ENCODE measurements at regions not wholly inside any gene's neighbourhood (a gene's known extent, or its start where the extent isn't known, plus 50 kb on each side); places are given as distances from the start of the nearest gene placed in this dataset.

DNA sequence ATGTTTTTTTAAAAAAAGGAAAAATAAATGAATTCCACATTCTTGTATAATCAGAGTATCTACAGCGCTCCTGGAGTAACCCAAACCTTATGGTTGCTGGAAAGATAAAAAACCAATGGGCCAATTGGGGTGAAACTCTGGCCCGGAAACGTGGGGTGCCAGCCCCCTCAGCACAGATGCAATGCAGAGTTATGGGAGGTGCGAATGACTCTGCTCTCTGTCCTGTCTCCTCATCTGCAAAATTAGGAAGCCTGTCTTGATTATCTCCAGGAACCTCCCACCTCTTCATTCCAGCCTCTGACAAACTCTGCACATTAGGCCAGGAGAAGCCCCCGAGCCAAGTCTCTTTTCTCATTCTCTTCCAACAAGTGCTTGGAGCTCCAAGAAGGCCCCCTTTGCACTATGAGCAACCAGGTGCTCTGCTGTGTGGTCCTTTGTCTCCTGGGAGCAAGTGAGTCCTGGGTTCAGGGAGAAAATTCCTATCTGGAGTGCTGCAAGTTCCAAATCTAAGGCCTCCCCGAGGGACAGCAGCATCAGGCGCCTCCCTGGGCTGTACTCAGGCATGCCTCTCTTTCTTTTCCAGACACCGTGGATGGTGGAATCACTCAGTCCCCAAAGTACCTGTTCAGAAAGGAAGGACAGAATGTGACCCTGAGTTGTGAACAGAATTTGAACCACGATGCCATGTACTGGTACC, 130.5 kb upstream of the PRSS1 start:
- Histone ChIP-seq H3K9ac (ENCODE audit: low read depth, low read length, poor library complexity, severe bottlenecking) (no peak overlapping the region), H3K4me3 (ENCODE audit: low read length, poor library complexity, severe bottlenecking) (no peak overlapping the region), H3K79me2 (ENCODE audit: insufficient read depth, low read length) (no peaks in the 10 kb centered on the region), H3F3A (ENCODE audit: low read depth) (no peaks in the 10 kb centered on the region), H3K36me3 (ENCODE audit: insufficient read depth, low read length) (no peaks in the 10 kb centered on the region), H3K27me3 (ENCODE audit: insufficient read depth, low read length, poor library complexity, severe bottlenecking) (no peaks in the 10 kb centered on the region), H3K4me2 (ENCODE audit: low read depth, low read length, poor library complexity, severe bottlenecking) (no peak overlapping the region), H4K20me1 (ENCODE audit: insufficient read depth, low read length, poor library complexity, severe bottlenecking) (no peaks in the 10 kb centered on the region), H3K9me3 (ENCODE audit: insufficient read depth, low read depth, low read length) (no peaks in the 10 kb centered on the region), H3K9me2 (replicated peaks; ENCODE audit: low read depth, low read length) (no peaks in the 10 kb centered on the region), H3K4me1 (ENCODE audit: insufficient read depth, low read length, poor library complexity, severe bottlenecking) (peaks cover 40% of the 10 kb centered on the region), H2AFZ (ENCODE audit: low read length) (no peak overlapping the region)
- TF ChIP-seq, protein P1, sequence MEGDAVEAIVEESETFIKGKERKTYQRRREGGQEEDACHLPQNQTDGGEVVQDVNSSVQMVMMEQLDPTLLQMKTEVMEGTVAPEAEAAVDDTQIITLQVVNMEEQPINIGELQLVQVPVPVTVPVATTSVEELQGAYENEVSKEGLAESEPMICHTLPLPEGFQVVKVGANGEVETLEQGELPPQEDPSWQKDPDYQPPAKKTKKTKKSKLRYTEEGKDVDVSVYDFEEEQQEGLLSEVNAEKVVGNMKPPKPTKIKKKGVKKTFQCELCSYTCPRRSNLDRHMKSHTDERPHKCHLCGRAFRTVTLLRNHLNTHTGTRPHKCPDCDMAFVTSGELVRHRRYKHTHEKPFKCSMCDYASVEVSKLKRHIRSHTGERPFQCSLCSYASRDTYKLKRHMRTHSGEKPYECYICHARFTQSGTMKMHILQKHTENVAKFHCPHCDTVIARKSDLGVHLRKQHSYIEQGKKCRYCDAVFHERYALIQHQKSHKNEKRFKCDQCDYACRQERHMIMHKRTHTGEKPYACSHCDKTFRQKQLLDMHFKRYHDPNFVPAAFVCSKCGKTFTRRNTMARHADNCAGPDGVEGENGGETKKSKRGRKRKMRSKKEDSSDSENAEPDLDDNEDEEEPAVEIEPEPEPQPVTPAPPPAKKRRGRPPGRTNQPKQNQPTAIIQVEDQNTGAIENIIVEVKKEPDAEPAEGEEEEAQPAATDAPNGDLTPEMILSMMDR (conservative IDR thresholded peaks at IDR 0.05; ENCODE audit: low read length) = no peak
- TF ChIP-seq EZH2phosphoT487 (IDR thresholded peaks at IDR 0.05; ENCODE audit: borderline replicate concordance) = no peak

DNA sequence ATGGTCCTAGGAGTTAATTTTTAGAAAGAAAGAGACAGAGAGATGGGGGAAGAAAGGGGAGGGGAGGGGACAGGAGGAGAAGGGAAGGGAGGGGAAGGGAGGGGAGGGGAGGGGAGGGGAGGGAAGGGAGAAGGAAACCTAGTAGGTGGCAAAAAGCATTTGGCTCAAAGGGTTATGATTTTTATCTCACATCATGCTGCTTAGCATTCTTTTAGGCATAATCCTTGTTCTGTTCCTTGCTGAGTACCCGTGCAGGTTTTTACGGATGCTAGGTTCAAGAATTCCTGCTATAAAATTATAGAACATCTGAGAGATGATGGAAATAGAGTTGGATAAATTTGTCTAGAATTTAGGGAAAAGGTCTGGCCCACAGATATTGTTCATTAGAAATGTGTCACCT, 132.4 kb upstream of the PRSS1 start:
- Histone ChIP-seq H3F3A (ENCODE audit: low read depth) (0 out of 2 replicates have a peak, but pooled peaks cover 4% of the 10 kb centered on the region), H3K36me3 (ENCODE audit: insufficient read depth, low read length) (no peaks in the 10 kb centered on the region)
- TF ChIP-seq EZH2phosphoT487 (IDR thresholded peaks at IDR 0.05; ENCODE audit: borderline replicate concordance) = no peak
- TF ChIP-seq, protein P1 (conservative IDR thresholded peaks at IDR 0.05; ENCODE audit: low read length) = no peak

DNA sequence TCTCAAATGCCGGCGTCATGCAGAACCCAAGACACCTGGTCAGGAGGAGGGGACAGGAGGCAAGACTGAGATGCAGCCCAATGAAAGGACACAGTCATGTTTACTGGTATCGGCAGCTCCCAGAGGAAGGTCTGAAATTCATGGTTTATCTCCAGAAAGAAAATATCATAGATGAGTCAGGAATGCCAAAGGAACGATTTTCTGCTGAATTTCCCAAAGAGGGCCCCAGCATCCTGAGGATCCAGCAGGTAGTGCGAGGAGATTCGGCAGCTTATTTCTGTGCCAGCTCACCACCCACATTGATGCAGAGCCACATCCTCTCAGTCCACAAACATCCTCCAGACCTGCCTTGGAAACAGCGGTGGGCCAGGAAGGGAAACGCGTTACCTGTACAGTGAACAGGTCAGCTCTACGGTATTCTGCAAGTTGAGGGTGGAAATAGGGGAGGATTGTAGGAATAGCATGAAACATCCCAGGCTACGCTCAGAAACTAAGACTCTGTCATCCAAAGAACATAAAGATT, 133.1 kb upstream of the PRSS1 start:
- H3K36me3 ChIP-seq (ENCODE audit: insufficient read depth, low read length) = no peaks in the 10 kb centered on the region
- no peaks in the 10 kb centered on the region for H4K20me1 ChIP-seq (ENCODE audit: insufficient read depth, low read length, poor library complexity, severe bottlenecking)
- TF ChIP-seq EZH2phosphoT487 (IDR thresholded peaks at IDR 0.05; ENCODE audit: borderline replicate concordance) = no peak
- TF ChIP-seq, protein P1 (conservative IDR thresholded peaks at IDR 0.05; ENCODE audit: low read length) = no peak
- H3K4me2 ChIP-seq (ENCODE audit: low read depth, low read length, poor library complexity, severe bottlenecking) = peak overlapping the region; percentile 37
- H2AFZ ChIP-seq (ENCODE audit: low read length) = no peak overlapping the region
- peaks cover 43% of the 10 kb centered on the region for H3K4me1 ChIP-seq (ENCODE audit: insufficient read depth, low read length, poor library complexity, severe bottlenecking)
- no peaks in the 10 kb centered on the region for H3K9me2 ChIP-seq (replicated peaks; ENCODE audit: low read depth, low read length)
- H3K9me3 ChIP-seq (ENCODE audit: insufficient read depth, low read depth, low read length) = no peaks in the 10 kb centered on the region
- H3K27me3 ChIP-seq (ENCODE audit: insufficient read depth, low read length, poor library complexity, severe bottlenecking) = no peaks in the 10 kb centered on the region
- H3K4me3 ChIP-seq (ENCODE audit: low read length, poor library complexity, severe bottlenecking) = no peak overlapping the region
- H3F3A ChIP-seq (ENCODE audit: low read depth) = 0 out of 2 replicates have a peak, but pooled peaks cover 4% of the 10 kb centered on the region
- H3K79me2 ChIP-seq (ENCODE audit: insufficient read depth, low read length) = no peaks in the 10 kb centered on the region
- no peak overlapping the region for H3K9ac ChIP-seq (ENCODE audit: low read depth, low read length, poor library complexity, severe bottlenecking)

More for the DNA sequence above, 132.4 kb upstream of the PRSS1 start:
- Histone ChIP-seq H3K9me3 (ENCODE audit: insufficient read depth, low read depth, low read length) (no peaks in the 10 kb centered on the region), H2AFZ (ENCODE audit: low read length) (no peak overlapping the region), H3K4me2 (ENCODE audit: low read depth, low read length, poor library complexity, severe bottlenecking) (peak overlapping the region; percentile 34), H3K27me3 (ENCODE audit: insufficient read depth, low read length, poor library complexity, severe bottlenecking) (no peaks in the 10 kb centered on the region), H4K20me1 (ENCODE audit: insufficient read depth, low read length, poor library complexity, severe bottlenecking) (no peaks in the 10 kb centered on the region), H3K4me1 (ENCODE audit: insufficient read depth, low read length, poor library complexity, severe bottlenecking) (peaks cover 41% of the 10 kb centered on the region), H3K4me3 (ENCODE audit: low read length, poor library complexity, severe bottlenecking) (no peak overlapping the region), H3K9ac (ENCODE audit: low read depth, low read length, poor library complexity, severe bottlenecking) (peak overlapping the region; percentile 39), H3K9me2 (replicated peaks; ENCODE audit: low read depth, low read length) (no peaks in the 10 kb centered on the region), H3K79me2 (ENCODE audit: insufficient read depth, low read length) (no peaks in the 10 kb centered on the region)

Data from Loucy (cell line).